GM23338 (cell line): ENCODE measurements at regions not wholly inside any gene's neighbourhood (a gene's known extent, or its start where the extent isn't known, plus 50 kb on each side); places are given as distances from the start of the nearest gene placed in this dataset.
"Not testable (repeated sequence)": the region's sequence is repeated elsewhere in the genome, so short reads cannot be mapped to it uniquely, and the experiment has no call there.

Source experiments
- CTCF ChIP-seq, 2 experiments: fragments of 200-600 bp in 1 of 2; sonication (generic) in 1 of 2; conservative IDR thresholded peaks; 2 replicates each; pipeline versions ENCODE4 v1.5.1 to v1.6.1; 2016 to 2017; ENCODE audit warnings: antibody characterized with exemption in 2 of 2, low read depth in 2 of 2, mild to moderate bottlenecking in 2 of 2, moderate library complexity in 1 of 2
- ETS1 ChIP-seq: IDR thresholded peaks from 2 replicates; pipeline ENCODE4 v1.6.1; 2016; ENCODE audit warnings: antibody characterized with exemption
- EZH2 ChIP-seq: fragments of 200-600 bp; sonication (generic); IDR thresholded peaks from one replicate; pipeline ENCODE4 v1.8.0; 2017; ENCODE audit warnings: antibody characterized with exemption, mild to moderate bottlenecking, low read depth; ENCODE audit not compliant: unreplicated experiment
- NANOG ChIP-seq: IDR thresholded peaks from 2 replicates; pipeline ENCODE4 v1.6.1; 2016; ENCODE audit warnings: antibody characterized with exemption, borderline replicate concordance
- POLR2AphosphoS5 ChIP-seq: IDR thresholded peaks from 2 replicates; pipeline ENCODE4 v1.6.1; 2016; ENCODE audit warnings: antibody characterized with exemption, low read depth
- REST ChIP-seq: IDR thresholded peaks from one replicate; pipeline ENCODE4 v1.6.1; 2018; ENCODE audit warnings: antibody characterized with exemption; ENCODE audit not compliant: unreplicated experiment

GRCh38 chr13:44682416-44682815 lies 106.3 kb upstream of the TSC22D1 start:
- TF ChIP-seq CTCF (conservative IDR thresholded peaks at IDR 0.05; ENCODE audit: low read depth in 2 of 2); NANOG; EZH2; POLR2AphosphoS5; ETS1; REST: not testable (repeated sequence)
